SU-DHL-6 (cell line): ENCODE measurements at regions not wholly inside any gene's neighbourhood (a gene's known extent, or its start where the extent isn't known, plus 50 kb on each side); places are given as distances from the start of the nearest gene placed in this dataset.

Source experiments
- H2AFZ ChIP-seq: fragments of 200-600 bp; sonication (generic); 2 replicates; pipeline ENCODE4 v1.6.1; 2014; ENCODE audit warnings: low read depth, mild to moderate bottlenecking, moderate library complexity, mixed read lengths, antibody characterized with exemption, low read length; ENCODE audit not compliant: severe bottlenecking
- H3F3A ChIP-seq: fragments of 200-600 bp; shearing (Covaris generic); 2 replicates; pipeline ENCODE4 v1.6.0; 2016; ENCODE audit warnings: antibody characterized with exemption, mild to moderate bottlenecking; ENCODE audit not compliant: insufficient read depth
- H3K27ac ChIP-seq: fragments of 200-600 bp; sonication (generic); 2 replicates; pipeline ENCODE4 v1.5.1; 2016; ENCODE audit warnings: low read depth, mild to moderate bottlenecking, low read length, moderate library complexity, mixed read lengths
- H3K27me3 ChIP-seq: fragments of 200-600 bp; sonication (generic), shearing (Covaris generic); 2 replicates; pipeline ENCODE4 v1.6.0; 2014; ENCODE audit warnings: mild to moderate bottlenecking, low read length
- H3K36me3 ChIP-seq: fragments of 200-600 bp; sonication (generic); 2 replicates; pipeline ENCODE4 v1.6.1; 2014; ENCODE audit warnings: mild to moderate bottlenecking, low read length, mixed read lengths
- H3K4me2 ChIP-seq: fragments of 300-600, 200-600 bp; shearing (Covaris generic), sonication (generic); 2 replicates; pipeline ENCODE4 v1.6.0; 2014; ENCODE audit warnings: low read length, low read depth, mild to moderate bottlenecking; ENCODE audit not compliant: poor library complexity, severe bottlenecking
- H3K4me3 ChIP-seq: fragments of 200-600 bp; sonication (generic); 2 replicates; pipeline ENCODE4 v1.5.1; 2014; ENCODE audit warnings: antibody characterized with exemption, low read length, mild to moderate bottlenecking, mixed read lengths; ENCODE audit not compliant: insufficient read depth, poor library complexity, severe bottlenecking
- H3K79me2 ChIP-seq: fragments of 200-600 bp; sonication (generic); 2 replicates; pipeline ENCODE4 v1.6.1; 2014; ENCODE audit warnings: mild to moderate bottlenecking, low read length, moderate library complexity; ENCODE audit not compliant: insufficient read depth
- H3K9ac ChIP-seq: fragments of 200-600 bp; sonication (generic); 2 replicates; pipeline ENCODE4 v1.7.0; 2014; ENCODE audit warnings: mild to moderate bottlenecking, low read length
- H3K9me2 ChIP-seq: fragments of 200-600 bp; sonication (generic); replicated peaks from 2 replicates; pipeline ENCODE4 v1.6.1; 2014; ENCODE audit warnings: low read length; ENCODE audit not compliant: insufficient read depth
- H3K9me3 ChIP-seq: fragments of 200-600 bp; sonication (generic); 2 replicates; pipeline ENCODE4 v1.6.1; 2014; ENCODE audit warnings: low read length, mixed read lengths; ENCODE audit not compliant: insufficient read depth
- H4K20me1 ChIP-seq: fragments of 200-600 bp; sonication (generic); 2 replicates; pipeline ENCODE4 v1.6.1; 2014; ENCODE audit warnings: low read depth, mild to moderate bottlenecking, antibody characterized with exemption, low read length, moderate library complexity, mixed read lengths
- EZH2phosphoT487 ChIP-seq: fragments of 200-600 bp; sonication (generic), shearing (Covaris generic); conservative IDR thresholded peaks from 2 replicates; pipeline ENCODE4 v1.6.1; 2018; ENCODE audit warnings: mild to moderate bottlenecking, antibody characterized with exemption, low read length, moderate library complexity, mixed read lengths
- TF ChIP-seq, protein P1 (sequence below): fragments of 200-600 bp; sonication (generic); IDR thresholded peaks from one replicate; pipeline ENCODE4 v1.5.1; 2017; ENCODE audit warnings: antibody characterized with exemption, mild to moderate bottlenecking, low read length, moderate library complexity; ENCODE audit not compliant: insufficient read depth, poor library complexity, severe bottlenecking

DNA sequence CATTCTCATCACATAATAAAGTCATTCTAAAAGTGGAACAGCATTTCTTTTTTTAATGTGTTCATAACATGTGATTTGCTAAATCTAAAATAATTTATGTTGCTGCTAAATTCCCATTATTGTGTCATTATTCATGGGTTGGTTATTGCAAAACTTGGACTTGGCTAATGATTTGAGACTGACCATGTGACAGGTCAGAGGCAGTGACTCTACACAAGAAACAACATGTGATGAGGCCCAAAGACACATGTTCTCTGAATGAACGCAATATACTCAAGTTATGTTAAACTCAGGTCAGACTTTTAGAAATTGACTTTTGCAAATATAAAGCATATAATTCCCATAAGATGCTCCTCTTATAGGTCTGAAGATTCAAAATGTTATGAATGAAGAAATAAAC, 566.1 kb downstream of the TBL1XR1 start:
- H3K79me2 ChIP-seq, result no peaks in the 10 kb centered on the region
- 0 out of 2 replicates have a peak, but pooled peaks cover 3% of the 10 kb centered on the region for H3K27me3 ChIP-seq

DNA sequence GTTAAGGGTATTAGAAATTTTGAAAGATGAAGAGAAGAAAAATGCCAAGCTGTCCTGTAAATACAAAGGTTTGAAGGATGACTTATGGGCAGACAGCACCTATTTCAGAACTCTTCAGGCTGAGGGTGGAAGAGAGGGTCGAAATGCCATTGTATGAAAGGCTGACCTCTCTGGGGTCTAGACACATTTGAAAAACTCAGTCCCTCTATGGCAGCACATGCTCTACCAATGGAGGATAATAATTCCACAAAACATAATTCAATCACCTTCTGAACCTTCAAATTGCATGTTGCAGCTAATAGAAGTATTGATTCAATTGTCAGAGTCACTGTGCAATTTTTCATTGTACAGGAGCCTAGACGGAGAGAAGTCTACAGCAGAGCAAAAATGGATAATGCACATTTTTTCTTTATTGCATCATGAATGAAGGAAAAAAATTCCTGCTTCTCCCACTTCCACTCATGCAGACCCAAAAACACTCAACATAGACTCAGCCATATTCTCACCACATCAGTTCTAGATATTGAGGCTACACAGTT, 569.1 kb downstream of the TBL1XR1 start:
- H3K79me2 ChIP-seq, result no peaks in the 10 kb centered on the region
- no peak overlapping the region for H3K27ac ChIP-seq
- H3K9me3 ChIP-seq, result no peaks in the 10 kb centered on the region
- H3F3A ChIP-seq, result no peaks in the 10 kb centered on the region
- H3K27me3 ChIP-seq, result no peaks in the 10 kb centered on the region
- H2AFZ ChIP-seq, result no peak overlapping the region
- no peaks in the 10 kb centered on the region for H4K20me1 ChIP-seq
- no peak overlapping the region for H3K9ac ChIP-seq
- TF ChIP-seq, protein P1, sequence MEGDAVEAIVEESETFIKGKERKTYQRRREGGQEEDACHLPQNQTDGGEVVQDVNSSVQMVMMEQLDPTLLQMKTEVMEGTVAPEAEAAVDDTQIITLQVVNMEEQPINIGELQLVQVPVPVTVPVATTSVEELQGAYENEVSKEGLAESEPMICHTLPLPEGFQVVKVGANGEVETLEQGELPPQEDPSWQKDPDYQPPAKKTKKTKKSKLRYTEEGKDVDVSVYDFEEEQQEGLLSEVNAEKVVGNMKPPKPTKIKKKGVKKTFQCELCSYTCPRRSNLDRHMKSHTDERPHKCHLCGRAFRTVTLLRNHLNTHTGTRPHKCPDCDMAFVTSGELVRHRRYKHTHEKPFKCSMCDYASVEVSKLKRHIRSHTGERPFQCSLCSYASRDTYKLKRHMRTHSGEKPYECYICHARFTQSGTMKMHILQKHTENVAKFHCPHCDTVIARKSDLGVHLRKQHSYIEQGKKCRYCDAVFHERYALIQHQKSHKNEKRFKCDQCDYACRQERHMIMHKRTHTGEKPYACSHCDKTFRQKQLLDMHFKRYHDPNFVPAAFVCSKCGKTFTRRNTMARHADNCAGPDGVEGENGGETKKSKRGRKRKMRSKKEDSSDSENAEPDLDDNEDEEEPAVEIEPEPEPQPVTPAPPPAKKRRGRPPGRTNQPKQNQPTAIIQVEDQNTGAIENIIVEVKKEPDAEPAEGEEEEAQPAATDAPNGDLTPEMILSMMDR, result no peak
- TF ChIP-seq EZH2phosphoT487, result no peak
- no peak overlapping the region for H3K4me3 ChIP-seq
- H3K4me2 ChIP-seq, result no peak overlapping the region
- no peaks in the 10 kb centered on the region for H3K36me3 ChIP-seq
- no peaks in the 10 kb centered on the region for H3K9me2 ChIP-seq

More for the DNA sequence above, 566.1 kb downstream of the TBL1XR1 start:
- Histone ChIP-seq H3K9ac (no peak overlapping the region), H3K9me2 (no peaks in the 10 kb centered on the region), H3K36me3 (no peaks in the 10 kb centered on the region), H3K4me2 (no peak overlapping the region), H3K9me3 (no peaks in the 10 kb centered on the region), H2AFZ (no peak overlapping the region), H4K20me1 (no peaks in the 10 kb centered on the region), H3K27ac (no peak overlapping the region), H3K4me3 (no peak overlapping the region), H3F3A (no peaks in the 10 kb centered on the region)
- TF ChIP-seq, protein P1, result no peak
- TF ChIP-seq EZH2phosphoT487, result no peak

DNA sequence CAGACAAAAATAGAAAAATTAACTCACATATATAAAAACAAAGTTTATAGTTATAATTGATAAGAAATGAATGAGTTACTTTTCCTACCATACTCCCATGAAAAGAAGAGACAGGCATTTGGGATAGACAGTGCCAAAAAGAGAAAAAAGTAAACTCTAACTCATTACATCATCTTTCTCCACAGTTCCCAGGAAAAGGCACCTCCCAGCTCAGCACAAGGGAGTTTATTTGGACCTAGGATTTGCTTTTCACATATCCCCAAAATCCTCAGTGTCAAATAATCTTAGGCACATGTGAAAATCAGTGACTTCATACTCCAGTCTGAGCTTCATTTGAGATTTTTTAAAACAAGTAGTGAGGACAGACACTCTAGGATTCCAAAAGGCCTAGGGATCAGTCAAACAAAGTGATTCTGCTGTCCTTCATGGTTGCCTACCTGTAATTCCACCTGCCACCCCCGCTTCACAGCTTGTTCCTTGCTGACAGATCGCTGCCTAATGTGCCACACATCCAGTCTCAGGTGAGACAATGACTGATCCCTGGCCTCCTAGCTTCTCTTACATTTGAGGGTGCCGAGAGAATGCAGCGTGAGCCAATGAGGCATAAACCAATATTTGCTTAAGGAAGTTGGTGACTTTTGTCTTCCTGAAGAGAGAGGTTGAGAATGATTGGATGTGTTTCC, 573.7 kb downstream of the TBL1XR1 start:
- H3K4me3 ChIP-seq, result no peak overlapping the region

More for the DNA sequence above, 573.7 kb downstream of the TBL1XR1 start:
- H3K36me3 ChIP-seq, result no peaks in the 10 kb centered on the region
- no peaks in the 10 kb centered on the region for H3K9me2 ChIP-seq
- no peaks in the 10 kb centered on the region for H3F3A ChIP-seq
- no peak overlapping the region for H3K27ac ChIP-seq
- H3K9me3 ChIP-seq, result no peaks in the 10 kb centered on the region
- H2AFZ ChIP-seq, result no peak overlapping the region
- H3K79me2 ChIP-seq, result no peaks in the 10 kb centered on the region
- no peak for TF ChIP-seq EZH2phosphoT487
- TF ChIP-seq, protein P1, result no peak
- no peaks in the 10 kb centered on the region for H3K27me3 ChIP-seq
- H4K20me1 ChIP-seq, result no peaks in the 10 kb centered on the region
- H3K9ac ChIP-seq, result no peak overlapping the region
- no peak overlapping the region for H3K4me2 ChIP-seq
